Prostate gland (tissue), 2 donors: ENCODE measurements at regions not wholly inside any gene's neighbourhood (a gene's known extent, or its start where the extent isn't known, plus 50 kb on each side); places are given as distances from the start of the nearest gene placed in this dataset.

ENCODE experiments used
- CTCF ChIP-seq, 4 experiments: fragments of 200-600 bp in 2 of 4; fragments of 450-650 bp in 2 of 4; sonication (generic) in 2 of 4; IDR thresholded peaks; 1 replicate in 3 of 4; 2 replicates in 1 of 4; pipeline ENCODE4 v1.5.1; 2016 to 2019; ENCODE audit warnings: antibody characterized with exemption in 4 of 4, mild to moderate bottlenecking in 2 of 4, moderate library complexity in 2 of 4
- POLR2A ChIP-seq: fragments of 450-650 bp; IDR thresholded peaks from one replicate; pipeline ENCODE4 v1.6.1; 2016; ENCODE audit warnings: antibody characterized with exemption, mild to moderate bottlenecking

- TF ChIP-seq CTCF (IDR thresholded peaks at IDR 0.05) (no peak), POLR2A (no peak)
These were observed 188.4 kb downstream of the DHX15 start for GRCh38 chr4:24395937-24396336.
